ENCODE measurements at regions not wholly inside any gene's neighbourhood (a gene's known extent, or its start where the extent isn't known, plus 50 kb on each side); places are given as distances from the start of the nearest gene placed in this dataset.

DNA sequence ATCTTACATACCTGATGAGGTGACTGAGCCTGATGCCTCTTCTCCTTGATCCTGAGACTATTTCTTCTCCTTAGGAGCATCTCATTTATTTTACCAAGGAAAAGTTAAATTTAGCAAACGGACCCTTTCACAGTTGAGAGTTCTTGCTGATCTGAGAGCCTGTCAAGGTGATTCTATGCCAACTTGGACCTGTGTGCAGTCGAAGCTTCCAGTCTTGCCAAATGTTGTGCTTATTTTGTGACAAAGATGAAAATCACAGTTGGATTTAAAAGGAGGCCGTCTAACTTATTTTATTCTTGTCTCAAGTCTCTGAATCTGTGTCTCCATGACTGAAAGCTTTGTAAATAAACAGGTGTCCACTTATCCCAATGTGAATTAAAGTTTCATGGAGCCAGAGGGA lies 296.3 kb upstream of the EPHA3 start:
- DNase-seq (ENCODE audit: low read depth) = no peak
- no peak overlapping the region for H3K4me3 ChIP-seq (ENCODE audit: low read length)
- TF ChIP-seq, protein P1, sequence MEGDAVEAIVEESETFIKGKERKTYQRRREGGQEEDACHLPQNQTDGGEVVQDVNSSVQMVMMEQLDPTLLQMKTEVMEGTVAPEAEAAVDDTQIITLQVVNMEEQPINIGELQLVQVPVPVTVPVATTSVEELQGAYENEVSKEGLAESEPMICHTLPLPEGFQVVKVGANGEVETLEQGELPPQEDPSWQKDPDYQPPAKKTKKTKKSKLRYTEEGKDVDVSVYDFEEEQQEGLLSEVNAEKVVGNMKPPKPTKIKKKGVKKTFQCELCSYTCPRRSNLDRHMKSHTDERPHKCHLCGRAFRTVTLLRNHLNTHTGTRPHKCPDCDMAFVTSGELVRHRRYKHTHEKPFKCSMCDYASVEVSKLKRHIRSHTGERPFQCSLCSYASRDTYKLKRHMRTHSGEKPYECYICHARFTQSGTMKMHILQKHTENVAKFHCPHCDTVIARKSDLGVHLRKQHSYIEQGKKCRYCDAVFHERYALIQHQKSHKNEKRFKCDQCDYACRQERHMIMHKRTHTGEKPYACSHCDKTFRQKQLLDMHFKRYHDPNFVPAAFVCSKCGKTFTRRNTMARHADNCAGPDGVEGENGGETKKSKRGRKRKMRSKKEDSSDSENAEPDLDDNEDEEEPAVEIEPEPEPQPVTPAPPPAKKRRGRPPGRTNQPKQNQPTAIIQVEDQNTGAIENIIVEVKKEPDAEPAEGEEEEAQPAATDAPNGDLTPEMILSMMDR (conservative IDR thresholded peaks at IDR 0.05; ENCODE audit: low read length) = no peak

DNA sequence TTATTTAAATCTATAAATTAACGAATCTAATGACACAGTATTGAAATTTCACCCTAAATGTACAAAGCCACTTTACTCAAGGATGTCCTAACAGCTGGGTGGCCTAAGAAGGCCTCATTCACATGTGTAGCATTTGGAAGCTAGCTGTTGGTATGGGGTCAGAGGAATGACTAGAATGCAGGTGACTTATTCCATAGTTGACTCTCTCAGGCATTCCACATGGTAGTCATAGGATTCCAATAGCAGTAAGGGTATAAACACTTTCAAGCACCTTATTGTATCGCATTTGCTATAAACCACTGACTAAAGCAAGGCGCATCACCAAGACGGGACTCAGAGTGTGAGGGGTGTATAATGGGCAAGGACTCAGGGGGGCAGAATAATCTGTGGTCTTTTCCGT lies 294.8 kb upstream of the EPHA3 start:
- DNase-seq (ENCODE audit: low read depth) = peak; percentile 15
- TF ChIP-seq, protein P1 (conservative IDR thresholded peaks at IDR 0.05; ENCODE audit: low read length) = no peak
- no peak overlapping the region for H3K4me3 ChIP-seq (ENCODE audit: low read length)

DNA sequence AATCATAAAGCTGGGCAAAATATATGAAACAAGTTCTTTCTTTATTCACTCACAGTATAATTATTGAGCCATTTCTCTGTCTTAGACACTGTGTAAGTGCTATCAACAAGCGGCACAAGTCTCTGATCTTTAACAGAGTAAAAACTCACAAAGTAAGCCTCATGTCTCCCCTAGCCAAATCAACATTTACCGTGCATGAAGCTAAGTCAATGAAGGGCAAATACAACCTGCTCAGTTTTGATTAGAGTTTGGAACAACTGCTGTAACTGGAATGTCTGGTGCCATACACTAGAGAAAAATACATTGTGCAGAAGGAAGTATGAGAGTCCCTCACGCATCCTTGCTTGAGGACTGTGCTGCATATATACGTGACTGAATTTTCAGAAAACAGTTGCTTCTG lies 291.0 kb upstream of the EPHA3 start:
- no peak overlapping the region for H3K4me3 ChIP-seq (ENCODE audit: low read length)
- TF ChIP-seq, protein P1 (conservative IDR thresholded peaks at IDR 0.05; ENCODE audit: low read length) = no peak
- no peak for DNase-seq (ENCODE audit: low read depth)

DNA sequence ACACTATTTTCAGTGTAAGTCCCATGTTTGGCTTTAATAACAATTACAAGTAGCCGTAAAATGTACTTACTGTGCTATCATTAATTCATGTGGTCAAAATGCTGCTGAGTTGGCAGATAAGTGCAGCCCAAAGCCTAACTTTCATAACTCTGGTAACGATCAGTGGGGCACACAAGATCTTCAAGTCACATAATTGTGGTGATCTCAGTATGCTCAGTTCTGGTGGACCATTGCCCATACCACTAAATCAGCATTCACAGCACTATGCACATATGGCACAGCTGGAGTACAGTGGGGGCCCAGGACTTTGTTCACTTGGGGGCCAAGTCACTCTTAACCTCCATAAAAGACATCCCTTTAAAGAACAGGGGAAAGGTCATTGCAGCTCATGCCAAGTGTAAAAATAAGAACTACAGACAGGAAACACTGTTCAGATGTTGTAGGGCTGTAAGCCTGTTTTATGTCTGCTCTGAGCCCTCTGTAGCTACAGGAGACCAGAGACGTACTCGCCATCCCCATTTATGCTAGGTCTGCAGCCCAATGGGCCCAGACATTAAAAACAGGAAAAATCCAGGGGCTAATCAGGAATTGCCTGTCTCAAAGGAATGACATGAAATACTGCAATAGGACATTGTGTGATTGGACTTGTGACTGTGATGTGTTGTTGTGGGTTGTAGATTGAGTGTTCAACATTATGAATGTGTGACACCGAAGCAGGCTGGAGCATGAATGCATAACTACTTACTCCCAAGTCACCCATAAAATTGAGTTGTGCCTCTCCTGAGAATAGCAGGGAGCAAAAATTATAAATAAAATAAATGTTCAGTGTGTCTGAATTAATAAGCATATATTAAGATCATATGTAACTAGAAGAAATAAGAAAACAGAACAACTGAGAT lies 282.5 kb upstream of the EPHA3 start:
- peak; percentile 66 for DNase-seq (ENCODE audit: low read depth)
- no peak overlapping the region for H3K4me3 ChIP-seq (ENCODE audit: low read length)
- TF ChIP-seq, protein P1 (conservative IDR thresholded peaks at IDR 0.05; ENCODE audit: low read length) = no peak

DNA sequence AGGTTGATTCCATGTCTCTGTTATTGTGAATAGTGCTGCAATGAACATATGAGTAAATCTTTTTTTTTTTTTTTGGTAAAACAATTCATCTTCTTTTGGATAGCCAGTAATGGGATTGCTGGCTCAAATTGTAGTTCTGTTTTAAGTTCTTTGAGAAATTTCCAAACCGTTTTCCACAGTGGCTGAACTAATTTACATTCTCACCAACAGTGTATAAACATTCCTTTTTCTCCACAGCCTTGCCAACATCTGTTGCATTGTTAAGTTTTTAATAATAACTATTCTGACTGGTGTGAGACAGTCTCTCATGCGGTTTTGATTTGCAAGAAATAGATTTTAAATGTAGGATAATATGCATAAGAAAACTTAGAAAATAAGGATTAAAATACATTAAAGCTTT lies 279.0 kb upstream of the EPHA3 start:
- peak; percentile 72 for DNase-seq (ENCODE audit: low read depth)
- no peak overlapping the region for H3K4me3 ChIP-seq (ENCODE audit: low read length)
- TF ChIP-seq, protein P1 (conservative IDR thresholded peaks at IDR 0.05; ENCODE audit: low read length) = no peak

DNA sequence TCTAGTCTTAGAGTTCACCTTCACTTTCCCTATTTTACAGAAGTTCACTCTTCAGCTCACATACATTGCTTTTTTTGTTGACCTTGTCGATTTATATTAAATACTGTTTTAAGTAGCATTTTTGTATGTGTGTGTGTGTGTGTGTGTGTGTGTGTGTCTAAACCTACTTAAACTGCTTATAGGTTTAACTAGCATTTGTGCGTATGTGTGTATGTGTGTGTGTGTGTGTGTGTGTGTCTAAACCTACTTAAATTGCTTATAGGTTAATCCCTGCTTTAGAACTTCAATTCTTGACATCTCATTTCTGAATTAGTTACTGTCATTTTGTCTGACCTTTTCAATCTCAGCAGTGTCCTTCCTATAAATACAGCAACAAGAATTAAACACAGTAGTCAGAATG lies 254.8 kb upstream of the EPHA3 start:
- H3K4me3 ChIP-seq (ENCODE audit: low read length) = no peak overlapping the region
- TF ChIP-seq, protein P1 (conservative IDR thresholded peaks at IDR 0.05; ENCODE audit: low read length) = no peak
- no peak for DNase-seq (ENCODE audit: low read depth)

DNA sequence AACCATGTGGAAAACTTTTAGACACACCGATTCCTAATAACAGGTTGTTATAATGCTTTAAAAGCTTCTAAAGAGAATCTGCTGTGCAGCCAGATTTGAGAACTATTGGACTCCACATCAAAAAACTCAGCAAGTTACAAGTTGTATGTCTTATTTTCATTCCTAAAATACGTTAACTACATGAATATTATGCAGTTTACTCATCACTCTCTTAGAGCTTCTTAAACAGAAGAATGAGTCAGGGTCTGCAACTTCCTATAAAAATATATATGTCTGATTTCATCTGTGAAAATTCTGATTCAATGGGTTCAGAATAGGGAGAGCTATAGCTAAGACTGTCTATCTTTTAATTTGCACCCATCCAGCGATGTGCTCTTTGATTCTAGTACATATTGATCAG lies 244.2 kb upstream of the EPHA3 start:
- TF ChIP-seq, protein P1 (conservative IDR thresholded peaks at IDR 0.05; ENCODE audit: low read length) = no peak
- no peak overlapping the region for H3K4me3 ChIP-seq (ENCODE audit: low read length)
- no peak for DNase-seq (ENCODE audit: low read depth)

Data from AG10803 (cell line).